GM18505 (cell line): ENCODE measurements at regions not wholly inside any gene's neighbourhood (a gene's known extent, or its start where the extent isn't known, plus 50 kb on each side); places are given as distances from the start of the nearest gene placed in this dataset.

Source experiments
- ATAC-seq: cut with Tn5 transposase; IDR thresholded peaks from one replicate; pipeline ENCODE4 v1.9.1; 2021; ENCODE audit not compliant: unreplicated experiment
- POLR2A ChIP-seq: IDR thresholded peaks from 4 replicates; pipeline ENCODE4 v1.6.1; 2011; ENCODE audit warnings: borderline replicate concordance; ENCODE audit not compliant: insufficient read depth, insufficient read length; ENCODE audit errors: extremely low read depth

DNA sequence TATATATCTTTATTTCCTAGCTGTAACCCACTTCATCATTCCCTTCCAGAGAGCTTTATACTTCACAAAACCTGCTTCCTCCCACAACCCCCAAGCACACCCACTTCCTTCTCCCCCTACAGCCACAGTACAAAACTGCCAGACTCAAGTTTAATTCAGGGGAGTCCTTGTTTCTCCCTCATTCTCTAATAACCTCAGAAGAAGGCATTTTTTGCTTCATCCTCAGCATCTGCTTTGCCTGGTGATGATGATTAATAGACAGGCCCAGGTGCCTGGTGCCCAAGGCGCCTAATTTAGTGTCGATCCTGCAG lies 414.3 kb downstream of the KIF16B start:
- peak; percentile 51 for ATAC-seq
- TF ChIP-seq POLR2A: no peak

DNA sequence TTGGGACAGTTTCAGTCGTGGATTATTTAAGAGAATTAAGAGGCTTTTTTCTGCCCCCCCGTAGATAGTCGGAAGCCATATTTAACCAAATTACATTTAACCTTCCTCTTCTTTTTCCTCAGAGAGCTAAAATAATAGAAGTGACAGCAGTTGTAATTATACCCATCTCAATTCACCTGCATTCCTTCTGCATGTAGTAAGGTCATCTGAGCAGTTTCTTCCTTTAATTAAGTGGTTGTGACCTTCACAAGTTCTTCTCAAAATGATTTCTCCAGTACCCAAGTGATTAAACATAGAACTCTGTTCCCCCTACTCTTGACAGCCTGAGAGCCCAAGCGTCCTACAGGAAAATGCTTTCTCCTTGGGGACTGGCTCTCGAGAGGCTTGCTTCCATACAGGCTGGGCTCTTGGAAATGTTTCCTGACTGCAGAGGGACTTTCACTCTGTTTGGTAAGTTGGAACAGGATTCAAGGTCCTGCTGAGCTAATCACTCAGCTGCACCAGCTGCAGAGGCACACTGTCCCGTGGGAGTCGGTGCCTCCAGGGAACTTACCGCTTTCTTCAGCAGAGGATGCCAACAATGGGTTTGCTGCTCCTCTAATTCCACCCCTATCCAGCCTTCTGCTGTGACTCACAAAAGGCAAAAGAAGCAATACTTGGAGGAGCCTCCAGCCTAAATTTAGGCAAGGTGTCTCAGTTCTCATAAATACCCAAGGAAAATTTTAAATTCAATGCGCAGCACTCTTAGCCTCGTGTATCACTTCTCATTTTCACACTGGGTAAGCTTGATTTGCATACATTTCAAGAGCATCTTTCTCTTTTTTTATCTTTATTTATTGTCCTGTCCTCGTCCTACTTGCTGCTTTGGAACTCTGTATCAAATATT lies 414.9 kb downstream of the KIF16B start:
- TF ChIP-seq POLR2A: no peak
- ATAC-seq: peak; percentile 89

DNA sequence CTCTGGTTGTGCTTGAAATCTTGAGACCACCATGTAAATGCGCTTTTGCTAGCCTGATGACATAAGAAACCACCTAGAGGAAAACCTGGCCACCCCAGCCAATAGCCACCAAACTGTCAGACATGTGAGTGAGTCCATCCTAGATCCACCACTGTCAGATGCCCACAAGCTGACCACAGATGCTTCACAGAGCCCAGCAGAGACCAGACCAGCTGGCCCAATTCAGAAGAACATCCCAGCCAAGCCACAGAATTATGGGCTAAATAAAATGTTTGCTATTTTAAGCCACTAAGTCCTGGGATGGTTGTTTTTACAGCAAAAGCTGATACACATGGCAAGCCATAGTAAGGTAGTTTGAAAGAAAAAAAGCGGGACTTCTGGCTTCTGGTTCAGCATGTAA lies 425.3 kb downstream of the KIF16B start:
- ATAC-seq: no peak

DNA sequence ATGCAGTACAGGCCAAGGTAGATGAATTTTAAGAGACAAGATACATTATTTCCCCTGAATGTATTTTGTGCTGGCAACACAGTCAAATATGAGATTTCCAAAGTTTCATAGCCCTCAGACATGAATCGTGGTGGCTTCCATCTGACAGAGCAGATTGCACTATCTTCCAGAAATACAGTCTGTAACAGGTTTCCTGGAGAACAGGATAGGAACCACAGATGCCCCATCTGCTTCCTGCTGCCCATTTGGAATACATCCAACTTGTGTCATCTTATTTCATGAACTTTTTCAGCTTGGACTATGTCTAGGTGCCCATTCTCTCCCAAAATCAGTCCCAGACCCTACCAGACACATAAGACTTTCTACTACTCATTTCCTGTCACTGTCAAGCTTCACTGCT lies 426.0 kb downstream of the KIF16B start:
- no peak for ATAC-seq
- TF ChIP-seq POLR2A: no peak

More for the DNA sequence above, 425.3 kb downstream of the KIF16B start:
- TF ChIP-seq POLR2A: no peak

DNA sequence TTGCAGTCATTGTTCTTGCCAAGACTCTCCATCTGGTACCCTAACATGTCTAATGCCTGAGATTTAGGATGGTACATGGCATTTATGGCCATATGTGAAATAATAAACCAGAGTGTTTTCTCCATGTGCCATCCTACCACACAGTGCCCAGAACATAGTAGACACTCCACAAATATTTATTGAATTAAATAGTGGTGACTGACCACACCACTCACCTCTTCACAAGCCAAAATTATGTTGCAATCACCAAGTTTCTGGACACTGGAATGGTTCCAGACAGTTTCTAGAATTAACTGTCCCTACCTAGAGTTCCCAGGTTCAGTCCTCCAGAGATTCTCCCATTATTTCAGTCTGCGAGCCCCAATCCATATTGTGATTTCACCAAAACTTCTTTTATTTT lies 427.3 kb downstream of the KIF16B start:
- no peak for ATAC-seq
- no peak for TF ChIP-seq POLR2A

DNA sequence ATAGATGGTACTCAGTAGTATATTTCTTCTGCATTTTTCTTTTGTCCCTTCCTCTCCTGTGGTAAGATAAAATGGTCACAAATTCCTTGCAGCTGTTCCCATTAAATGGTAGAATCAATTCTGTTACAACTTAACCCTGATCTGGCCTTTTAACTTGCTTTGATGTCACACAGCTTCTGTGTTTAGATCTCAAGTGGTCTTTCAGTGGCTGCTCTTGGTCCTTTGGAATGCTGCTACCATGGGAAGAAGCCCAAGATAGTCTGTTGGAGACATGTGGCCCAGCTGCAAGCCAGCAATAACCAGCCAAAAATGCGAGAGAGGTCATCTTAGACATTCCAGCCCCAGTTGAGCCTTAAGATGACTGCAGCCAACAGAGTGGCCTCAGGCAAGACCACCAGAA lies 429.7 kb downstream of the KIF16B start:
- TF ChIP-seq POLR2A: no peak
- ATAC-seq: no peak

DNA sequence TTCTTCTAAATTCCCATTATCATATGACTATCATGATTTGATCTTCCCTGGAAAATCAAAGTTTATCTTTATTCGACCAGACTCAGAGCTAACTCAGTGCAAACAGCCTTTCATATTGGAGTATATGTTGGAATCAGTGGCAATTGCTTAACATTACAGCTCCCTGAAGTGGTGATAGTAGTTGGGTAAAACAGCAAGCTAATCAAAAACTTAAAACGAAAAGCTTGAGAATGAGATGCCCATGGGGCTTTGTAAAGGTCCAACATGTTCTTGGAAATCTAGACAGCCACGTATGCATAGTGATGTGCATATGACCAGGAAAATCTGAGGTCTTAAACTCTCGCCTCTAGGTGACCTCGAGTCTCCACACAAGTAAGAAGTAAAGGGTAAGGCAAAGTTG lies 437.6 kb downstream of the KIF16B start:
- ATAC-seq: no peak
- no peak for TF ChIP-seq POLR2A

DNA sequence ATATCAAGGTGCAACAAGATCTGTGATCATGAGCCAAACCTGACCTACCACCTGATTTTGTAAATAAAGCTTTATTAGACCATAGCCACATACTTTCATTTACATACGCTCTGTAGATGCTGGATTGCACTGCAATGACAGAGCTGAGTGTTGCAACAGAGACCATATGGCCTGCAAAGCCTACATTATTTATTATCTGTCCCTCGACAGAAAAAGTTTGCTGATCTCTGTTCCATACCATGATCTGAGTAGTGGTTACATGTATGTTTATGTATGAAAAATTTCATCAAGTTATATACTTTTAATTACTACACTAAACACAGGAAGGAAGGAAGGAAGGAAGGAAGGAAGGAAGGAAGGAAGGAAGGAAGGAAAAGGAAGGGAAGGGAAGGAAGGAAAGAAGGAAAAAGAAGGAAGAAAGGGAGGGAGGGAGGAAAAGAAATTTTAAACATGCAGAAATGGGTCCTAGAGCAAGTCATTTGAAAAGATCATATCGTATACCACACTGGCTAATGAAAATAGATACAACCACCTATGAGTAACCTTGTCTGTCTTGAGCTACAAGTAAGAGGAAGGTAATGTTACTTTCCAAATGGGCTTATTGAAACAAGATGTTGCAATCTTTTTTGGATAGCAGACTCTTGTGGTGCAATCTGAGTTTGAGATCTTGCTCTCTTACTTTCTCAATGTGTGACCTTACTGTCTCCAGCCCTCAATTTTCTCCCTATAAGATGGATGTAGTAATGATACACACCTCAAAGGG lies 441.0 kb downstream of the KIF16B start:
- TF ChIP-seq POLR2A: no peak
- no peak for ATAC-seq

DNA sequence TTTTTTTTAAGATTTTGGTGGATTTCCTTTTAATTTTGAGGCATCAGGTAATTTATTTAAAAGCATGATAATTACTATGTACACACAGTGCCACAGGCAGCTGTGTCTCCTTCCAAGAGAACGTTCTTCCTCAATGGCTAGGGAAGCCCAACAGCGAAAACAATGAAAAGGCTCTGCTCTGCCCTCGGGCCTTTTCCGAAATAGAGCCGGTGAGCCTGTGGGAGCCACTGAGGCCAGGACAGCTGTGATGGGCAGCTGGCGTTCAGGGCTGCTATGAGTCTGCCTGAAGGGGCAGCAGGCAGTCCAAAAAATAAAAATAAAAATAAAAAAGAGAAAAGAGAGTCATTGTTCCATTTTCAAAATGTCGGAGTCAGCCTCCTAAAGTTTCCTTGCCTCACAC lies 443.8 kb downstream of the KIF16B start:
- ATAC-seq: no peak
- no peak for TF ChIP-seq POLR2A

DNA sequence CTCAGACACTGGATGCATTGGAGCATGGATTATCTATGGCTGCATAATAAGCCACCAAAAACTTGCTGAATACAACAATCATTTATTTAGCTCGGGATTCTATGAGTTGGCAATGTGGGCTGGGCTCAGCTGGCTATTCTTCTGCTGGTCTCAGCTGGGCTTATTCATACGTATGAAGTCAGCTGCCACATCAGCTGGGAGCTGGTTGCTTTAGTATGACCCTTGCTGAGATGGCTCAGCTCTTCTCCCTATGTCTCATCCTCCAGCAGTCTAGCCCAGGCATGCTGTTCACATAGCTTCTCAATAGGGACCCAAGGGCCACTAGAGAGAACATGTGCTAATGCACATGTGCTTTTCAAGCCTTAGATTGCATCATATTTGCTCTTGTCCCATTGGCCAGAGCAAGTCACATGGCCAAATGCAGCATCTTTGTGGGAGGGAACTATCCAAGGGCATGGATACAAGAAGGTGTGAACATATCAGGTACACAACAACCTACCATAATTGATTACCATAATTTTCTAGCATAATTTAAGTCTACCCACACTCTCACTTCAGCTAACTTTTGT lies 444.6 kb downstream of the KIF16B start:
- ATAC-seq: no peak
- TF ChIP-seq POLR2A: no peak

DNA sequence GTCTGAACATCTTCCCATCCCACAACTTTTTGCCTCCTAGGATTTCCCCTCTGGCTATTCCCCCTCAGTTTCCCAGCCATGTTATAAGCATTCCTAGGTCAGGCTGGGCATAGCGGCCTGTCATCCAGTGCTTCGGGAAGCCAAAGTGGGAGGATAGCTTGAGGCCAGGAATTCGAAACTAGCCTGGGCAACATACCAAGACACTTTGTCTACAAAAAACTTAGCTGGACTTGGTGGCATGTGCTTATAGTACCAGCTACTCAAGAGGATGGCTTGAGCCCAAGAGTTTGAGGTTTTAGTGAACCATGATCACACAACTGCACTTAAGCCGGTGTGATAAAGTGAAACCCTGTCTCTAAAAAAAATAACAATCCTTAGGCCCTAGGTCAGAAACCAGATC lies 447.4 kb downstream of the KIF16B start:
- no peak for TF ChIP-seq POLR2A
- ATAC-seq: no peak

DNA sequence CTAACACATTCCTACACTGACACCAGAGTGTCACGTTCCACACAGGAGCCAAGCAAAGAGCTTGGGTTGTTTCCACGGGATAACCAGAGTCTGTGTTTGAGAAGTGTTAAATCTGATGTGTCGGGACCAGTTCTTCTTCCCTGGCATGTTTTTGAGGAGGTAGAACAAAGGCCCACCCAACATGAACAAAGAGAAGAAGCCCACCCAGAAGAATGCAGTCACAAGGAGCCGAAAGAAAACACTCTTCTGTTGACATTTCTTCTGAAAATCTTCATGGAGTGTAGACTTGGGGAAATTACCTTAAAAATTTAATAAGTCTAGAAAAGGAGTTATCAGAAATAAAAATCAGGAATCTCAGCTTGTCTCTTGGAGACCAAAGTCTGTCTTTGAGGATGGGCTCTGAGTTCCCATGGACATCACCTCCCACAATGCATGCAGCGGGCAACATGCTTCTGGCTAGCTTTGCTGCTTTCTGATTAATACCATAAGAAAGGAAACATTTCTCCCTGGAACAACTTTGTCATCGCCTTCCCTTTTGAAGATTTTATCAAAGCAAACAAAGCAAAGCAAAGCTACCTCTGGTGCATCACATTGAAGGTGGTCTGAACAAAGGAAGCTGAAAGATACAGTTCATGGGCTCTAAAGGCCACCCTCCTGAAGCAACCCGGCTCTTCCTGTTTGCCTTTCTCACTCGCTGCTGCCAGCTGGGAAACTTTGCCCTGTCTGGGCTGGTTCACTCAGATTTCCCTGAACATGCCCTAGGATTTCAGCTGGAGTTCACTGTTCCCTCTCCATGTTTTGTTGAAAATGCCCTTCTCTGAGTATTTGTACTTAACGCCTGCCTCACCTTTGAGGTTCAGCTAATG lies 448.1 kb downstream of the KIF16B start:
- no peak for TF ChIP-seq POLR2A
- ATAC-seq: no peak

DNA sequence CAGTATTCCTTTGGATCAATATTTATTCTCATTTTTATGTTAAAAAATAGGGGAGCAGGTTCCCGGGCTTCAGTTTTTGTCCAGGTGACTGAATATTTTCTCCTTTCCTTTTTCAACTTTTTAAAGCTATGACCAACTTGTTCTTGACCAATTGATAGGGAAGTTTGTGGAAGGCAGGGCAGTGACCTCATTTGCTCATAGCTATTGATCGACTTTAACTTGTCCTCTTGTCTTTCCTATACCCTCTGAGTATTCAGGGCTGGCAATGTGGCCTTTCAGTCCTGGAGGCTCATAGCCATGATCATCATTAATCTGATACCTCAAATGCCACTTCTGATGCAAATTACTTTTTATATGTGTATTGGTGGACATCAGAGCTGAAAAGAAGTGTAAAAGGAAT lies 448.8 kb downstream of the KIF16B start:
- ATAC-seq: no peak
- TF ChIP-seq POLR2A: no peak
